ENCODE measurements at regions not wholly inside any gene's neighbourhood (a gene's known extent, or its start where the extent isn't known, plus 50 kb on each side); places are given as distances from the start of the nearest gene placed in this dataset.
"Not testable (repeated sequence)": the region's sequence is repeated elsewhere in the genome, so short reads cannot be mapped to it uniquely, and the experiment has no call there.

- no peak for DNase-seq
Observed at GRCh38 chr10:30730306-30730705, 100.8 kb upstream of the LYZL2 start.

- no peak for DNase-seq
Observed at GRCh38 chr10:30728766-30729165, 99.2 kb upstream of the LYZL2 start.

GRCh38 chr10:30728127-30728526, 98.6 kb upstream of the LYZL2 start:
- no peak for DNase-seq

- DNase-seq = no peak
Observed at GRCh38 chr10:30727524-30727923, 98.0 kb upstream of the LYZL2 start.

- DNase-seq = peak; percentile 89
Observed at GRCh38 chr10:30726783-30727414, 97.3 kb upstream of the LYZL2 start.

- DNase-seq = no peak
Observed at GRCh38 chr10:30725661-30726060, 96.1 kb upstream of the LYZL2 start.

- no peak for DNase-seq
Observed at GRCh38 chr10:30724296-30724695, 94.7 kb upstream of the LYZL2 start.

- no peak for DNase-seq
Observed at GRCh38 chr10:30722956-30723620, 93.5 kb upstream of the LYZL2 start.

- no peak for DNase-seq
Observed at GRCh38 chr10:30719832-30720231, 90.3 kb upstream of the LYZL2 start.

GRCh38 chr10:30709700-30710358, 80.3 kb upstream of the LYZL2 start:
- DNase-seq = no peak

- no peak for DNase-seq
Observed at GRCh38 chr10:30709229-30709628, 79.7 kb upstream of the LYZL2 start.

GRCh38 chr10:30708234-30708633, 78.7 kb upstream of the LYZL2 start:
- DNase-seq = no peak

GRCh38 chr10:30706189-30706588, 76.6 kb upstream of the LYZL2 start:
- DNase-seq = not testable (repeated sequence)

- peak; percentile 38 for DNase-seq
Observed at GRCh38 chr10:30705625-30706149, 76.1 kb upstream of the LYZL2 start.

GRCh38 chr10:30705101-30705624, 75.6 kb upstream of the LYZL2 start:
- DNase-seq = peak; percentile 55

- DNase-seq = peak; percentile 69
Observed at GRCh38 chr10:30704601-30705100, 75.1 kb upstream of the LYZL2 start.

- peak; percentile 26 for DNase-seq
Observed at GRCh38 chr10:30704026-30704600, 74.6 kb upstream of the LYZL2 start.

GRCh38 chr10:30703446-30703845, 73.9 kb upstream of the LYZL2 start:
- DNase-seq = not testable (repeated sequence)

GRCh38 chr10:30702860-30703259, 73.3 kb upstream of the LYZL2 start:
- no peak for DNase-seq

- DNase-seq = peak; percentile 75
Observed at GRCh38 chr10:30701451-30702173, 72.1 kb upstream of the LYZL2 start.

GRCh38 chr10:30697806-30698205, 68.3 kb upstream of the LYZL2 start:
- DNase-seq = no peak

- peak; percentile 50 for DNase-seq
Observed at GRCh38 chr10:30697221-30697620, 67.7 kb upstream of the LYZL2 start.
